Upper lobe of left lung (tissue), 6 donors: ENCODE measurements at regions not wholly inside any gene's neighbourhood (a gene's known extent, or its start where the extent isn't known, plus 50 kb on each side); places are given as distances from the start of the nearest gene placed in this dataset.

Source experiments
- ATAC-seq, 2 donors: fragments of 200-7000 bp; cut with Tn5 transposase; one replicate each; pipeline ENCODE4 v1.9.1; 2022; ENCODE audit warnings: mild to moderate bottlenecking in 2 of 2, moderate library complexity in 2 of 2; ENCODE audit not compliant: low FRiP score in 2 of 2
- DNase-seq, 2 donors: peaks; one replicate each; pipeline ENCODE4 v3.0.0-alpha.2; 2019 to 2020
- H3K27ac ChIP-seq, 4 donors: fragments of 200-600 bp; sonication (generic); one replicate each; pipeline ENCODE4 v1.5.1; 2016 to 2019
- H3K27me3 ChIP-seq, 4 donors: fragments of 200-600 bp; sonication (generic); one replicate each; pipeline ENCODE4 v1.5.1; 2017 to 2019
- H3K36me3 ChIP-seq, 4 donors: fragments of 200-600 bp; sonication (generic); one replicate each; pipeline ENCODE4 v1.5.1; 2016 to 2019
- H3K4me1 ChIP-seq, 4 donors: fragments of 200-600 bp; sonication (generic); one replicate each; pipeline ENCODE4 v1.5.1; 2018 to 2019
- H3K4me3 ChIP-seq, 4 donors: fragments of 200-600 bp; sonication (generic); one replicate each; pipeline ENCODE4 v1.5.1; 2017 to 2019; ENCODE audit warnings: mild to moderate bottlenecking in 2 of 4, moderate library complexity in 1 of 4
- H3K9me3 ChIP-seq, 4 donors: fragments of 200-600 bp; sonication (generic); one replicate each; pipeline ENCODE4 v1.5.1; 2018 to 2019
- EP300 ChIP-seq, 4 donors: sonication (generic); formaldehyde crosslinking; IDR thresholded peaks; one replicate each; pipeline ENCODE4 v1.5.1; 2017; ENCODE audit warnings: antibody characterized with exemption in 4 of 4, control low read depth in 2 of 4
- POLR2A ChIP-seq, 4 donors: fragments of 450-650 bp; IDR thresholded peaks; one replicate each; pipeline ENCODE4 v1.5.1; 2016 to 2017; ENCODE audit warnings: antibody characterized with exemption in 4 of 4, mild to moderate bottlenecking in 2 of 4
- POLR2AphosphoS5 ChIP-seq, 2 donors: sonication (generic); formaldehyde crosslinking; IDR thresholded peaks; one replicate each; pipeline ENCODE4 v1.5.1; 2017; ENCODE audit warnings: antibody characterized with exemption in 2 of 2
- WGBS, 2 donors: methylation state at CpG; one replicate each; pipeline ENCODE4 v1.1.5; 2017 to 2018; 5-methylcytosine and 5-hydroxymethylcytosine counted together
- TF ChIP-seq, protein P1 (sequence below), 6 experiments: fragments of 450-650 bp in 4 of 6; fragments of 200-600 bp in 2 of 6; sonication (generic) in 2 of 6; IDR thresholded peaks; one replicate each; pipeline ENCODE4 v1.5.1; 2016 to 2019; ENCODE audit warnings: antibody characterized with exemption in 6 of 6
- donor health status: DM: no; HTN: no; CAD: no; lungs with moderate emphysema.
- donor health status: DM: no; HTN: yes; CAD: no; lungs with severe emphysema.

DNA sequence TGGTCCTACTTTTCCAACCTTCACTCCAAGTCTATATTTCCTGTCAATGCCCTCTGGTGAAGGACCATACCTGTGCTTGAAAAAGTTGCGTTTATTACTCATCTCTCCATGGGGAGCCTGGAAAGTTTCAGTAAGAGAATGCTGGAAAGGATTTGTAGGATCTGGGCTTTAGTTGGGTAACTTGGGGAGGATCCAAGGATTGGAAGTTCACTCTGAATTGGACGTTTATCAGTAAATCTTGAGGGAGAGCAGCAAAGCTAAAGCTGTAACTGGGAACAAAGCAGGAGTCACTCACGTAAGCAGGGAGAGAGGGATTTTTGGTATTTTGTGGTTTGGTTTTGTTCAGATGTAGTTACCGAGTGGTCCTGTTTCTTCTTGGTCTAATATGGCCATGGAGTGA lies 51.4 kb upstream of the NPVF start:
- no peak for DNase-seq
- 82 to 85% methylated on average over 4 of the region's 4 CpGs for WGBS, 2 donors

DNA sequence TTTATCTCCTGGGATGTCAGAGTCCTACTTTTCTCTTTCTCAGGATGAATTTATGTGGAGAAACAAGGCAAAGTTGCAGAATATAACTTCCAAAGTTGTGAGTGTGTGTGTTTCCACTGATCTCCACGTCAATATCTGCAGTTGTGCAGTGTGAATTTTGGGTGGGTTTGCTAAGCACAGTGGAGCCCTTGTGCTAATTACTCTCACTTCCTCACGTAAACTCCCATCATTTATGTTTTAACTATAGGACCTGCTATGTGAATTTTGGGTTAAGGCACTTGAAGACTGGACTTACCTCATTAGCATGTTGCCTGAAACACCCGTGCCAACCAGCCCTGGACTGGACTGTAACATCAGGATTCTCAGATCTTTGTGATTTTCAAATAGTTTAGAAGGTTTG lies 51.9 kb upstream of the NPVF start:
- no peak for DNase-seq
- ATAC-seq = no peak
- 79 to 80% methylated on average over 3 of the region's 3 CpGs for WGBS, 2 donors
- Histone ChIP-seq H3K4me3 (no peak overlapping the region), H3K27ac (no peak overlapping the region), H3K4me1 (no peaks in the 10 kb centered on the region), H3K9me3 (no peaks in the 10 kb centered on the region), H3K36me3 (no peaks in the 10 kb centered on the region), H3K27me3 (no peaks in the 10 kb centered on the region)
- no peak for TF ChIP-seq POLR2AphosphoS5 (IDR thresholded peaks at IDR 0.05)
- TF ChIP-seq, protein P1, sequence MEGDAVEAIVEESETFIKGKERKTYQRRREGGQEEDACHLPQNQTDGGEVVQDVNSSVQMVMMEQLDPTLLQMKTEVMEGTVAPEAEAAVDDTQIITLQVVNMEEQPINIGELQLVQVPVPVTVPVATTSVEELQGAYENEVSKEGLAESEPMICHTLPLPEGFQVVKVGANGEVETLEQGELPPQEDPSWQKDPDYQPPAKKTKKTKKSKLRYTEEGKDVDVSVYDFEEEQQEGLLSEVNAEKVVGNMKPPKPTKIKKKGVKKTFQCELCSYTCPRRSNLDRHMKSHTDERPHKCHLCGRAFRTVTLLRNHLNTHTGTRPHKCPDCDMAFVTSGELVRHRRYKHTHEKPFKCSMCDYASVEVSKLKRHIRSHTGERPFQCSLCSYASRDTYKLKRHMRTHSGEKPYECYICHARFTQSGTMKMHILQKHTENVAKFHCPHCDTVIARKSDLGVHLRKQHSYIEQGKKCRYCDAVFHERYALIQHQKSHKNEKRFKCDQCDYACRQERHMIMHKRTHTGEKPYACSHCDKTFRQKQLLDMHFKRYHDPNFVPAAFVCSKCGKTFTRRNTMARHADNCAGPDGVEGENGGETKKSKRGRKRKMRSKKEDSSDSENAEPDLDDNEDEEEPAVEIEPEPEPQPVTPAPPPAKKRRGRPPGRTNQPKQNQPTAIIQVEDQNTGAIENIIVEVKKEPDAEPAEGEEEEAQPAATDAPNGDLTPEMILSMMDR (IDR thresholded peaks at IDR 0.05) = no peak
- TF ChIP-seq EP300 (IDR thresholded peaks at IDR 0.05) = no peak
- TF ChIP-seq POLR2A (IDR thresholded peaks at IDR 0.05) = no peak

More for the DNA sequence above, 51.4 kb upstream of the NPVF start:
- H3K27me3 ChIP-seq = no peaks in the 10 kb centered on the region
- no peak overlapping the region for H3K4me3 ChIP-seq
- peak in 1 of 2 donors; percentile 14 for ATAC-seq
- no peaks in the 10 kb centered on the region for H3K4me1 ChIP-seq
- H3K9me3 ChIP-seq = no peaks in the 10 kb centered on the region
- no peak overlapping the region for H3K27ac ChIP-seq
- no peak for TF ChIP-seq EP300 (IDR thresholded peaks at IDR 0.05)
- TF ChIP-seq POLR2A (IDR thresholded peaks at IDR 0.05) = no peak
- no peak for TF ChIP-seq POLR2AphosphoS5 (IDR thresholded peaks at IDR 0.05)
- TF ChIP-seq, protein P1 (IDR thresholded peaks at IDR 0.05) = no peak
- H3K36me3 ChIP-seq = no peaks in the 10 kb centered on the region

DNA sequence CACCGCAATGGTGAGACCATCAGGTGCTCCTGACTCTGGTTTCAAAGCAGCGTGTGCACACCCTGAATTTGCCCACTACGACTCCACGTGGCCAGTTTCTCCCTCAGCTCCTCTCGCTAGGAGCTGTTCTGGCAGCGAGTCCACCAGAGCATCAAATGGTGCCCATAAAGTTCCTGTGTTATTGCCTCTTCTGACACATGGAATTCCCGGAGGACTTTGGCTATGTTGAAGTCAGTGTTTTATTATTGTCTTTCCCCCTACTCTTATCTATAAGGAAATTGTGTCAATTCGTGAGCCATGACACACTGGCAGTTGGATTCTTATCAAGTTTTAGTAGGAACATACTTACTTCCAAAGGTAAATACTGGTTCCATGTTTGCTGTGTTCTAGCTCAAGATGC lies 53.9 kb upstream of the NPVF start:
- Histone ChIP-seq H3K27ac (no peak overlapping the region), H3K27me3 (no peaks in the 10 kb centered on the region), H3K9me3 (no peaks in the 10 kb centered on the region), H3K36me3 (no peaks in the 10 kb centered on the region), H3K4me3 (no peak overlapping the region), H3K4me1 (no peaks in the 10 kb centered on the region)
- WGBS, 2 donors = 81 to 83% methylated on average over 8 of the region's 8 CpGs
- ATAC-seq = no peak
- no peak for DNase-seq
- no peak for TF ChIP-seq EP300 (IDR thresholded peaks at IDR 0.05)
- TF ChIP-seq POLR2A (IDR thresholded peaks at IDR 0.05) = no peak
- no peak for TF ChIP-seq POLR2AphosphoS5 (IDR thresholded peaks at IDR 0.05)
- TF ChIP-seq, protein P1 (IDR thresholded peaks at IDR 0.05) = no peak

DNA sequence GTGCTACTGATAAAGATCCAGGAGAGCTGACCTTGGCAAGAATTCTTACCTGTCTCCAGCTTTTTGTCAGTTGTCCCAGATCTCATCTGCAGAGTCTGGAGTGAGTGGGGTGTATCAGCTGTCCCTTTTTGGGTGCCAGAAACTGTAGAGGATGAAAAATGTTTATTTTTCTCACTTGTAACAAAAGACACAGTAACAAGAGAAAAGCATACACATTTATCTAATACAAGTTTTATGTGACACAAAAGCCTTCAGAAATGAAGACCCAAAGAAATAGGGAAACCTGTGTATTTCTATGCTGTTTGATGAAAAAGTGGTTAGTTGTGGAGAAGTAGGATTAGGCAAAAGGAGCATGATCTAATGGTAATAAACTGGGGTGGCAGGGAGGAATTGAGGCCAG lies 58.5 kb upstream of the NPVF start:
- ATAC-seq (no peak), DNase-seq (no peak)
- no peak overlapping the region for H3K4me3 ChIP-seq
- H3K36me3 ChIP-seq = no peaks in the 10 kb centered on the region
- H3K27me3 ChIP-seq = no peaks in the 10 kb centered on the region
- H3K27ac ChIP-seq = no peak overlapping the region
- TF ChIP-seq EP300 (IDR thresholded peaks at IDR 0.05) (no peak), POLR2A (IDR thresholded peaks at IDR 0.05) (no peak), POLR2AphosphoS5 (IDR thresholded peaks at IDR 0.05) (no peak)
- TF ChIP-seq, protein P1 (IDR thresholded peaks at IDR 0.05) = no peak
- no peaks in the 10 kb centered on the region for H3K4me1 ChIP-seq
- no peaks in the 10 kb centered on the region for H3K9me3 ChIP-seq

DNA sequence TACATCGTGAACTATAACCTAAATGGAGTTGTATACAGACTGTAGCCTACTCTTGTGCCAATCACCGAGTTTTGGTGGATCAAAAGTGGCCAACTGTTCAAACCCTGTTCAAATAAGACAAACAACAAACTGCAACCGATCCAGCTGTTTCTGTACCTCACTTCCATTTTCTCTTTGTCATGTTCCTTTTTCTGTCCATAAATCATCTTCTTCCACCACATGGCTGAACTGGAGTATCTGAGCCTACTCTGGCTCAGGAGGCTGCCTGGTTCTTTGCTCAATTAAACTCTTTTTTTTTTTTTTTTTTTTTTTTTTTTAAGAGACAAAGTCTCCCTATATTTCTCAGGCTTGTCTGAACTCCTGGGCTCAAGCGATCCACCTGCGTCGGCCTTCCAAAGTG lies 59.0 kb upstream of the NPVF start:
- Histone ChIP-seq H3K4me1 (no peaks in the 10 kb centered on the region), H3K9me3 (no peaks in the 10 kb centered on the region), H3K4me3 (no peak overlapping the region), H3K27ac (no peak overlapping the region), H3K36me3 (no peaks in the 10 kb centered on the region), H3K27me3 (no peaks in the 10 kb centered on the region)
- DNase-seq (no peak), ATAC-seq (no peak)
- TF ChIP-seq, protein P1 (IDR thresholded peaks at IDR 0.05) = no peak
- TF ChIP-seq EP300 (IDR thresholded peaks at IDR 0.05) = no peak
- WGBS, 2 donors = 86 to 88% methylated on average over 6 of the region's 6 CpGs
